ENCODE measurements at regions not wholly inside any gene's neighbourhood (a gene's known extent, or its start where the extent isn't known, plus 50 kb on each side); places are given as distances from the start of the nearest gene placed in this dataset.

DNA sequence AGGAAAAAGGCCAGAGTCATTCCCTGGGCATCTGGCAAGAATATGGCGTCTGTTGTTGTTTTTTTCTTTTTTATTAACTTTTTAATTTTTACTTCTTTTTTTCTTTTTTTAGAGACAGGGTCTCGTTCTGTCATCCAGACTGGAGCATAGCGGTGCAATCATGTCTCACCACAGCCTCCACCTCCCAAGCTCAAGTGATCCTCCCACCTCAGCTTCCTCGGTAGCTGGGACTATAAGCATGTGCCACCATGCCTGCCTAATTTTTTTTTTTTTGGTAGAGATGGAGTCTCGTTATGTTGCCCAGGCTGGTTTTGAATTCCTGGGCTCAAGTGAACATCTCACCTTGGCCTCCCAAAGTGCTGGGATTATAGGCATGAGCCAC is 54.0 kb upstream of the PRDM11 start:
- no peak for DNase-seq

DNA sequence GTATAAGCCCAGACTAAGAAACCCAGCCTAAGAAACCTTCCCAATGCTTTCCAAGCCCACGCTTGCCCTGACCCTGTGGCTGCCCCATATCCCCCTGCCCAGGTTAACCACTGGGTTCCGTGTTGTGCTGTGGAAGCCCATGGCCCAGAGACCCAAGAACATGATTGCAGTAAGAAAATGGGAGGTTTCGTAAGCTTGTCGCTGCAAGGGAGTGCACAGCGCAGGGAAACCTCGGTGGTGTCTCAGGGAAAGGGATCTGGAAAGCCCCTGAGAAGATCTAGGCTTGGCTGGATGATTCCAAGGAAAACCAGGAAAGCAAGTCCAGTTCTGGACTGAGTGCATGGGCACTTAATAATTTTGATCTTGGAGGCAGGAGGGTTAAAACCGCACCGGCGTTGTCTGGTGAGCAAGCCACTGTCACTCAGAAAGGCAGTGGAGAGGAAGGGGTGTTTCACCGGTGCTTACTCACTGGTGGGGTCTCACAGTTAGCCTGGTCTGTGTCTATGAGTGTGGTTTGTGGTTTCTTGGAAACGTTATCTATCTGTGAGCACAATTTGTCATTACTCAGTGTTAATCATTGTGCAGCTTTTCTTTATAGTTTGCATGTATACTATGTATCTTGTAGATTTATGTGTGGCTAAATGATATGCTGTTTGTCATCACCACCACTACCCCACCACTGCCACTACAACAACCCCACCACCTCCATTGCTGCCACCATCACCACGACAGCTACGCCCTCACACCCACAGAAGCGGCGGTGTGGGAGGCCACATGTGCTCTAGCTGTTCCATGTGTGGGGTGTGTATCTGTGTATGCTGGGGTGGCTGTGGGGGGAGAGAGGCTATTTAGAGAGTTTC is 53.3 kb upstream of the PRDM11 start:
- DNase-seq = no peak

DNA sequence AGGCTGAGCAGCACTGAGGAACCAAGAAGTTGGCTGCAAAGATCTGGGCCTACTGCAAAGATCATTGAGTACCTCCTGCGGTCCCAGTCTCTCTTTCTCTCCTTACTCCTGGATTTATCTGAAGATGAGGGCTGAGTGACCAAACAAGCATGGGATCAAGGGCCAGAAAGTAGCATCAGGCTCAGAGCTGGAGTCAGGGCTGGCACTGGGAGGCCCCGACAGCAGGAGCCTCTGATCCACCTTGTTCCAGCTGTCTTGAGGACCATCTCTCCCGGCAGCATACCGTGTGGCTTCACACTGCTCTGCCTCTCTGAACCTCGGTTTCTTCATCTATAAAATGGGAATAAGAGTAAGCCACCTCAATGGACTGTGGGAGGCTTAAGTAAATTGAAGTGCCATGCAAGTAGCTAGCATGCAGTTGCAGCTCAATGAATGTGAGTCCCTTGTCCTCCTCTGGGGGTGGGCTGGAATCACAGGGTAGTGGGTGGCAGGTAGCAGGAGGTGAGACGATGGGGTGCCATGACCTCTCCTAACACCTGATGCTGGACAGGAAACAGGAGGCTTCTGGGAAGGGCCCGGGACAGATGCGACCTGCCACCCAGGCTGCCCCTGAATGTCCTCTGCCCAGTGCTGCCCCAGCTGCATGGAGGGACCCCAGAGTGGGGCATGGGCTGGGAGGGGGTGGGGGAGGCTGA is 52.5 kb upstream of the PRDM11 start:
- no peak for DNase-seq

DNA sequence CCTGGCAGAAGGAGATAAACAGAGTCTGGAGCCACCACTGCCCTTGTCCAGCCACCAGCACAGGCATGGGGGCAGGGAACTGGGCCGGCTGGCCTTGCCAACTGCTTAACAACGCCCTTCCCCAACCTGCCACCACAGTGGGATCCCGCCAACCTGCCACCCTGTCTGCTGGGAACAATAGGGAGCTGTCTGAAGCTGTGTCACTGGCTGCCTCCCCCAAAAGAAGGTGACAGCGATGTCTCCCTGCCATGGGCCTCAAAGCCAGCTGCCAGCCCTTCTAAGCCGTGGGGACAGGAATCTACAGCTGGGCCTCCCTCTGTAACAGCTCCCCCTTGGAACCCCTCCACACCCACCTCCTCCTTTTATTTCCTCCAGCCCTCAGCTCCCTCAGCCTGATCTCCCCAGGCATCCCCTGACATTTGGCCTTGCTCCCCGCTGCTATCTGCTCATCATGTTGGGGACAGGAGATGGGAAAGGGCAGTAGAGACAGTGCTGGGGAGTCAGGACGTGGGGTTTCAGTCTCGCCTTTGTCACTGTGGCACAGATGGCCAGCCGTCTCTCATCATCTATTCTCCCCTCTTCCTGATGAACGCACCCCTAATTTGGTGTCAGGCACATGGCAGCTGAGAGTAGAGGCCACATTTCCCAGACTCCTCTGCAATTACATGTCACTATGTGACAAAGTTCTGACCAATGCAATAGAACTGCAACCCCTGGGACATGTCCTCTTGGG is 51.3 kb upstream of the PRDM11 start:
- DNase-seq = no peak

DNA sequence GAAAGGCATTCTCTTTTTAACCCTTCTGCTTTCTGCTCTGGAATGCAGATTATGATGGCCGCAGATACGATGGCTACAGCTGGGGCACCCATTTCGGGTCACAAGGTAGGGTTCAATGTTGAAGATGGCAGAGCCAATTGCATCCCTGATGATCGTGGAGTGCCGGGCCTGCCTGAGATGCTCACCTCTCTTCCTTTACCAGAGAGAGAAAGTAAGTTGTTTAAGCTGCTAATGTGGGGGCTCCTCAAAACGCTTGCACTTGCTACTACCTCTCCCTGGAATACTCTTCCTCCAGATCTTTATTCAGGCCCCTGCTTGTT is 50.8 kb upstream of the PRDM11 start:
- DNase-seq = no peak

DNA sequence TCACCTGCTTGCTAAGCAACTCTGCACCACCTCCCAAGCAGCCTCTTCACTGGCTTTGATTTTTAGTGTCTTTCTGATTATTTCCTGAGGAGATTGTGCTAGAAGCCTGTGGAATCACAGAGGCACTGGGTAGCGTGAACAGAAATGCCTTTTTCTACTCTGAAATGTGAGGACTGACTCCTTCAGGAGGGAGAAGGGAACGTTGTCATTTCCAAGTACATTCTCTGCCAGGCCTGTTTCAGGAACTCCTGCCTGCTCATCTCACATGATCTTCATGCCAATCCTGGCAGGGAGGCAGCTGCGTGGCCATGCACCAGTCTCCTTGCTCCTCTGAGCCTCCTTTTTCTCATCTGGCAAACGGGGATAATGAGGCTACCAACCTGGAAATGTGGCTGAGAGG is 49.8 kb upstream of the PRDM11 start:
- DNase-seq = no peak

Data from NCI-H2081 treated with DMSO at 0.1 percent for 48 hours (cell line).